Left renal cortex interstitium (tissue), 4 donors: ENCODE measurements at regions not wholly inside any gene's neighbourhood (a gene's known extent, or its start where the extent isn't known, plus 50 kb on each side); places are given as distances from the start of the nearest gene placed in this dataset.
"Not testable (repeated sequence)": the region's sequence is repeated elsewhere in the genome, so short reads cannot be mapped to it uniquely, and the experiment has no call there.

Source experiments
- DNase-seq, 4 donors: peaks; one replicate each; pipeline ENCODE4 v3.0.0-alpha.2; 2013; ENCODE audit warnings: low read depth in 4 of 4, low spot score in 2 of 4, missing footprints in 1 of 4

DNA sequence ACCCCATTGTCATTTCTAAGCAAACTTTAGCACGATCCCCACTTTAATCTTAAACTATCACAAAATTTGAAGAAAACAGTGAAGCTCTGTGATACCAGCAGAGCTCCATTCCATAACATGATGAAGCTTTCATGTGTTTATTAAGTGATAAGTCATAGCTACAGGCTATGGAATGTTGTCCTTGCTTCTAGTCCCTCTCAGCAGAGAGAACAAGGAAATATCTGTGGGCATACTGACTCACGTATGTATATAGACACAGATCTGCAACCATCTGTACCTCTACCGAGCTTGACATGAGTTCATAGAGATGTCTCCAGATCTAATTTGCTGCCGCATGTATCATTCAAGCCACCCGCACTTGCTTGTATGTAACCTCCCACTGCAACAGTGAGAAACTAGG lies 588.9 kb downstream of the ETS1 start:
- DNase-seq = no peak

DNA sequence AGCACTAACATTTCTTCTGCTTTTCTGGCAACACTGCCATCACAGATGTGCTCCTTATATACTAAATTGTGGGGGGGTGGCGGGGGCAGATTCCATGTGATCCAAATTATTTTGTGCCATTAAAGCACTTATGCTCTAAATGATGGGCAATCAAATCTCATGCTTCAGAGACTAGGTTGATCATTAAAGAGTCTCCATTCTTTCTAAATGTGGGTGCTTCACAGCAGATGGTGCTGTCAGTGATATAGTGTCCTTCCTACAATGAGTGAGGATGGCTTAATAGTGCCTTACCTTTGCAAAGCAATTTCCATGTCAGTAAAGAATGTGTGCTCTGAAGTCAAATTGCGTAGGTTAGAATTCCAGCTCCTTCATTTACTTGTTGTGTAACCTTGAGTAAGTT lies 589.8 kb downstream of the ETS1 start:
- DNase-seq = no peak

DNA sequence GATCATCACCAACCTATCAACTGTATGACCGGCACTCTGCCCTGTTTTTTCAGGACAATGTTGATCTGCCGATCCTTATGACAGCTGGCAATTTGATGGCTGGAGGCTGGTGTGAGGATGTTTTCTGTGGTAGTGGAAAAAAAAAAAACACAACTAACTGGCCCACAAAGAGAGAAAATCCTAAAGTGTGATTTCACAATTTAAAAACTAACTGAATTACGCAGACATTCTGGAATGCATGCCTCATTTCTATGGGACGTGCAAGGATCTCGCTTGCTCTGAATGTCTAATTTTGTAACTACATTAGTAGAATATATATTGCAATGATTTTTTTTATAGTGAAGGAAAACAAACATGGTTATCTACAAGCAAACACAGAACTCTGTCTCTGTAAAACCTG lies 590.5 kb downstream of the ETS1 start:
- DNase-seq = no peak

DNA sequence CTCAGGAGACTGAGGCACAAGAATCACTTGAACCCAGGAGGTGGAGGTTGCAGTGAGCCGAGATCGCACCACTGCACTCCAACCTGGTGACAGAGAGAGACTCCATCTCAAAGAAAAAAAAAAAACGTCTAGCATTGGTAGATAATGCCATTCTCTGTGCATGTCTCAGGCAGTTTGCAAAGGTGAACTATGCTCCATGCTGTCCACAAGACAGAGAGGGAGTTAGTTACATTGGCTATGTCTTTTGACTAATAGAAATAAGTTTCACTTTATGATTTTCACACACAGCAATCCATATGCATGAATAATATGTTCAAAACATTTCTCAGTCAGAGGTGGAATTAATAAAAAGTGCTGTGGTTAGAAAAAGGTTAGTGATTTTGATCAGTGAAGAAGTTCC lies 591.4 kb downstream of the ETS1 start:
- DNase-seq = no peak

DNA sequence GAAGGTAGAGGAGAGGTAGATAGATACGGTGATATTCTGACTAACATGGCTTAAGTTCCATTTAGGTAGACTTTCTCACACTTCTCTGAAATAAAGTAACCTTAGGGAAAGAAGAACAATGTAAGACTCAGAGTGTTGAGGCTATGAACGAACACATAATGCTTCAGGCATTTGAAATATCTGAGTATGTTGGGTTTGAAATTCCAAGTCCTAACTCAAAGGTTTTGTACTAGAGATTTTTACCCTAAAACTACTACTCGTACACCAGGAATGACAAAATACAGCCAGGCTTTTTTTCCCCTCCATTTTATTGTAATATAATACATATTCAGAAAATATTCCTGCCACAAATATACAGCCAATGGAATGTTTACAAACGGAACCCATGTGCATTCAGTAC lies 592.6 kb downstream of the ETS1 start:
- no peak for DNase-seq

DNA sequence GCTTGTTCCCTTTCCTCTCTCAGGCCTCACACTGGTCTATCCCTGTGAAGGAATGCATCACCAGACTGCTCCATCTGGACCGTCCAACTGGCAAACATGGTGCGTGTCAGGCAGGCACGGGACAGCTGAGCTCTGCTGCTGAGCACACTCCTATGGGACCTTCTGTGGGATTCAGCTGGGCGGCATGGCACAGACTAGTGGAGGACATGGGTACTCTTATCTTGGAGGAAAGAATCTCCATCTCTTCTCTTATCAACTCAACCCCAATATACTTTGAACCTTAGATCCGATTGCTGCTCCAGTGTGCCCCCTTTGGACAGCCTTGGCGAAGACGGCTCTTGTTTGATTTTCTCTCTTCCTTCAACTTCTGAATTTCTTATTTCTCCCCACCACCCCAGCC lies 593.6 kb downstream of the ETS1 start:
- DNase-seq = no peak

DNA sequence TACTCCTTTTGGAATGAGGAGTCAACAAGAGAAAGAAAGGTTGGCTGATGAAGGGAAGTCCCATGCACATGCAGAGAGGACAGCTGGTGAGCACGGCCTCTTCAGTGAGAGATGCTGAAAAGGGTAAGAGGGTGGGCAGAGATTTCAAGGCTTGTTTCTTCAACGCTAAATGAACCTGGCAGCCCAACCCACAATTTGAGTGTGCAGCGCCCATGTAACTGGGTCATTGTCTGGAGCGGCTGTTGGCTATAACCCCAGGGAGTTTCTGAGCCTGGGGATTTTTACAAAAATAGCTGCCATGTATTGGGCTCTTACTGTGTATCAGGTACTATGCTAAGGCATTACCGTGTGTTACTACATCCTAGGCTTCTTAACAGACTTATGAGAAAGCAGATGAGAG lies 594.1 kb downstream of the ETS1 start:
- no peak for DNase-seq

DNA sequence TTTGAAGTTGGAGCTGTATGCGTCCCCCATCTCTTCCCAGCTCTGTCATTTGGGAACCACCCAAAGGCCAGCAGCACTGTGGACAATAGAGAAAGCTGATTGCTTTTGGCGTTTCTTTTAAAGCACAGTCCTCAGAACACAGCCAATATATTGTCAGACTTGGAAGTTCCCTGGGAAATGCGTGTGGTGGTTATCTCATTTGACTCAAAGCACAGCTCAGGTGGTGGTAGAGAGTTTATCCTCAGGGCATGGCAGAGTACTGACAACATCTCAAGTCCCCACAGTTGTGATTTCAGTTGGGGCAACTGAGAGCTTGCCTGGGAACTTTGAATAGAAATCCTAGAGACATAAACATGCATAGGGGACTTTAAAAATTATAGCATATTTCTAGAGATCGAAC lies 601.3 kb downstream of the ETS1 start:
- no peak for DNase-seq

DNA sequence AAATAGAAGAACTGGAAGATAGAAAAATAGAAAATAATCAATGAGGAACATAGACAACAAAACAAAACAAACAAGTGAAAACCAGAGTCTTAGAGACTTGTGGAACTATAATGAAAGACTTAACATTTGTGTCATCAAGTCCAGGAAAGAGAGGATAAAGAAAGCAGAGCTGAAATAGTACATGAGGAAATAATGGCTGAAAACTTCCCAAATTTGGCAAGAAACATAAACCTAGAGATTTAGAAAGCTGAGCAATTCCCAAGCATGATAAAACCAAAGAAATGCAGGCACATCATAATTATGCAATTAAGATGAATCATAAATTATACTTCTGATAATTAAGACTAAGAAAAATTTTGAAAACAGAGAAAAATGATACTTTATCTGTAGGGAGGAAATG lies 614.5 kb downstream of the ETS1 start:
- DNase-seq = no peak

DNA sequence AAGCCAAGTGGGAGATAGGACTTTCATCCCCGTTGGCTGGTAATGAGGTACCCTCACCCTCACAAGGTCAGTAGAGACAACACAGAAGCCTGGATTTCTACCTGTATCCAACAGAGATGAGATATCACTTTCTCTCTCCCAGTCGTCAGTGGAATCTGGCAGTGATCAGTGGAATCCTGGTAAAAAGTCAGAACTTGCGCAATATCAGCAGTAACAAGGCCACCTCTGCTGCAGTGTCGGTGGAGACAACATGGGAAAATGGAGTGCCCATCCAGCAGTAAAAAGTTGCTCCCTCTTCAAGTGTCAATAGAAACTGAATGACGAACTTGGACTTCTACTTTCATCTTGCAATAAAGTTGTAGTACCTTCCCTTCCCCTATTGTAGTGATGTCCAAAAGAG lies 615.9 kb downstream of the ETS1 start:
- no peak for DNase-seq

DNA sequence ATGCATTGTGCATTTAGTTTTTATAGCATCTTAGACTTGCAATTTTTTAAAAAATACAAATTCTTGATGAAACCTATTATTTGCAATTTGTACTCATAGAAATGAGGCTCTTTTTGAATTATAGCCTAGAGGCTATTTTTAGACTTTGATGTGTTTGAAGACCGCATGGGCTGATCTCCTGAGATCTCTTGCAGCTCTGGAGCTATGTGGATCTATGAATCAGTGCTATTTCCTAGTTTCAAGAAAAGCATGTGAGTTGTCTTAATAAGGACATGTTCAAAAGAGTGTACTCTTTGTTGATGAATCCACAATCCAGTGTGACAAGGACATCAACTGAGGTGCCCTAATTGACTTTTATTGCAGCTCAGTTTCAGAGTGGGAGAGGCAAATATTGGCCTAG lies 620.5 kb downstream of the ETS1 start:
- DNase-seq = no peak

DNA sequence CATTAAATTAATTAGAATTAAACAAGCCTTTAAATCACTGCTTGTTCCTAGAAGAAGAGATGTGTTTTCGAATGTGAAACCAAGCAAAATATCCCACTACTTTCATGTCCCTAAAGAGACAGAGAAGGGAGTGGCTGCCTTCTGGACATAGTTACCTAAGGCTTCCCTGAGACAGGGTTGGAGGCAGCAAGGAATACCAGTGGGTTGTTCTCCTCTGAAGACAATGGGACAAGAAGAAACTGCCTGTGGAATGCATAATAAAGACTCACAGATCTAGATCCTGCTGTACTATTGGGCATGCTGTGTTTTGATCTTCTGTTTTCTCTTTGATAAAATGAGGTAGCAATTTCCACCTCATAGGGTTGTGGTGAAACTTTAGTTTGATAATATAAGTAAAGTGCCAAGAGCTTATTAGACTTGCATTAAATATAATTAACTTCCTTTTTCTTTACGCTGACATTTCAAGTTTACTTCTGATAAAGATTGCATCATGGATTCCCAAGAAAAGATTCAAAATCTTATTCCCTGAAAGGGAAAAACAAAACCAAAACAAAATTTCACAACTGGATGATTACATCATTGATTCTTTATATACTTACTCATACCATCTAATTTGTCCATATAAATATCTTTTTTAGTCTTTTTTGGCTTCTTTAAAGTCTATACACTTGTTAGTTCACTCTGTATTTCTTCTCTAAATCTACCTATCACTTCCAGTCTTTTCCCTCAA lies 621.3 kb downstream of the ETS1 start:
- DNase-seq = no peak

DNA sequence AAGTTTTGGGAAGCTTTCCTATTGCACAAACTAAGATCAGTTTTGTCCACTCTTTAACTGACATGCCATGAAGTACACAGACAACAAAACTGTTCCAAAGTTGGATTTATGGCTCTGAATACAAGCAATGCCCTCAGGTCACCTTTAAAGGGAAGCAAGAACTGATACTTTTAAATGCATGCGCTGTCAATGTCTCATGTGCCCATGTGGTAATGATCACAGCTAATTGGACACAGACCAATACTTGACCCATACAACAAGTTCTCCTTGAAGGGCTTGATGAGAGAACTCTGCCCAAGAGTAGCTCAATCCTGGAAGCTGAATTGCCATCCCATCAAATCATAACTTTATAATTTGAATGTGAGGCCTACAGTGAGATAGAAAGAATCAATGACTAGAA lies 624.9 kb downstream of the ETS1 start:
- DNase-seq = no peak

DNA sequence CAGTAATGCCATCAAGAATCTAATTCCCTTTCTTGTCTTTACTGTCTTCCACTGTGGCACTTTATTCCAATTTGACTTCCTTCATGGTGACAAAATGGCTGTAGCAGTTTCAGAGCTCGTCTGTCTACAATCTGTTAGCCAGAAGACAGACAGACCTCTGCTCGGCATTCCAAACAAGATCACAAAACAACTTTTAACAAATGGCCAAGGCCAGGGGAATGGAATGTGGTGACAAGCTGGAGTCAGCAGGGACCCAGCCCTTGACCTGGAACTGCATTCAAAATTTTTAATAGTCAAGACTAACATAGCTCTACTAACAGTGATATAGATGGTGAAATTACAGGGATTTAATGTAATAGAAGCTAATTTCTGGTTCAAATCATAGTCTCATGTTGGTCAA lies 637.2 kb downstream of the ETS1 start:
- no peak for DNase-seq

DNA sequence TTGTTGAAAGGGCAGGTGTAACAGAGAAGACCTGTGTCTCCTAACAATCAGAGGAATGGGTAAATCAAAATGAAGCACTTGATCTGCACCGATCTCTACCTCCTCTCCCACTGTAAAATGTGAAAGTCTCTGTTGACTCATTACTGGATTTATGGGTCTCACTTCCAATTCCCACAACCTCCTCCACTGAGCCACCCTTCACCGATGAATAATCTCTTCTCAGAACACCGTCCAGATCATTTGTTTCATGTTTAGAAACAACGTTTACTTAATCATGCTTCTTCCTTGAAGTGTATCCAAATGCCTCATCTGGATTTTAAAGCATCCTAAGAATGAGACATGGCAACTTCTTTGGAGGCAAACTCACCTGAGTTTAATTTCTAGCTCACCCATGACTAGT lies 643.6 kb downstream of the ETS1 start:
- DNase-seq = no peak

DNA sequence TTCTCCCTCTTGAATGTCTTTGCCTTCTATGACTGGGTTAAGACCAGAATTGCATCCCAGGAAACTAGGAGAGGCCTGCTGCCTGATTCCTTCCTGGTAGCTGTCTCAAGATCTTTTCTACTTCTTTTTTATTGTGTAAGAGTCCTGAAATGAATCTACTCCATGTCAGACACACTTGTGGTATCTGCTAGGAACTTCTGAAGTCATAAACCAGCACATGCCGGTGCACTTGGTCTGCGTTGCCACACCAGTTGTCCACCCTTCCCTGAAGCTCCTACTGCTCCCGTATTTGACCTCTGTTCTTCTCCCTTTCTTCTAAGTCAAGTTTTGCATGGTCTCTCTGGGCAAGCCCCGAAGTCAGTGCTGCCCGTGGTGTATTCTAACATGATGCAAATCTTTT lies 644.2 kb downstream of the ETS1 start:
- no peak for DNase-seq

DNA sequence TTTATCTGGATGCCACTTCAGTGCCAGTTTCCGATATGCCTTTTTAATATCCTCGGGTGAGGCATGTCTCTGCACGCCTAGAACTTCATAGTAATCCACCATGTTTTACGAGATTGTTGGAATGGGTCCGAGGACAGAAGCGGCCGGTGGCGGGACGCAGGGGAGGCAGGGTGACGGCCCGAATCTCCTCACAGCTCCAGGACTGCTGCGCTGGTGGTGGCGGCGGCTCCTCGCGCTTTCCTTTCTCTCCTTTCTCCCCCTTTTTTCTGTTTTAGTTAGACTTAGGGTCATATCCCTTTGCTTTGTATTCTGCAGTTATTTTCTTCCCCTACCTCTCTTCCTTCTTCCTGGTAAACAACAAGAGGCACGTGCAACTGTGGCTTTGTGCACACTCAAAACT lies 645.8 kb downstream of the ETS1 start:
- DNase-seq = not testable (repeated sequence)

DNA sequence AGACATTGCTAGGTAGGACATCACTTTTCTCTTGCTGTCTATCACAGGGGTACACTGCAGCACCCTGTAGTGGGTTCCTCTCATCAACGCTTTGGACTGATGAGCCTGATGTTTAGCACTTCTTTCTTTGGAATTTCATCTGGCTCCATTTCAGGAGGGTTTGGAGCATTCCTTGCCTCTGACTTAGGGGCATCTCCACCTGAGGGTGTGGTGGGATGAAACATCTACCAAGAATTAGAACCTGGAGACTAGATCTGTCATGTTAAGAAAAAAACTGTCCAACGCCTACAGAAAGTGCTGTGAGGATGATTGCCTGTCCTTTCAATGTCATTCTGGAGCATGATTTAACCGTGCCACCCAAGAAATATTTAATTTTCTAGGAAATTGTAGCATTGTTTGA lies 648.4 kb downstream of the ETS1 start:
- no peak for DNase-seq

DNA sequence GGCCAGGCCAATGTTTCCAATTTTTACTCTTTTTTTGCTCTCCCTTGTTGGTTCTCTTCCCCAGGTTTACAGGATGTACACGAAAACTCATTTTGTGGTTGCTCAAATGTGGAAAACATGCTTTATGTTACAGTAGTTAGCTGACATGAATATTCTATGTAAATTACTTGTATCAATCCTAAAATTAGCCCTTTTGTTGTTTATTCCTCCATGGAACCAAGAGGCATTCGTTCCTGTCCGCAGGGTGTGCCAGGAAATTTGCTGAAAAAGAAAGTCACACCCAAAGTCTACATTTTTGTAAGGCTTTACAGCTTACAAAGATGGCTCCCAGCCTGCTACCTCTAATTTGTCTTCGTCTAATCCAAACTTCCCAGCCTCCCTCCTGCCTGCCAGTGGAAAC lies 652.3 kb downstream of the ETS1 start:
- no peak for DNase-seq

DNA sequence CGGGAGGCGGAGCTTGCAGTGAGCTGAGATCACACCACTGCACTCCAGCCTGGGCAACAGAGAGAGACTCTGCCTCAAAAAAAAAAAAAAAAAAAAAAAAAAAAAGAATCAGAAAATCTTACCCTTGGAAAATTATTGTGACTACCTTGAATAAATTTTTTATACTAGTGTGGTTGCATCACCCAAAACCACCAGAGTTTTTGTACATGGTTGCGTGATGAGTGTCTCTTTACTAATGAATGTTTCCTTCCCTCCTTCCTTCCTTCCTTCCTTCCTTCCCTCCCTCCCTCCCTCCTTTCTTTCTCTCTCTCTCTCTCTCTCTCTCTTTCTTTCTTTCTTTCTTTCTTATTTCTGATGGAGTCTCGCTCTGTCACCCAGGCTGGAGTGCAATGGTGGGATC lies 653.4 kb downstream of the ETS1 start:
- DNase-seq = not testable (repeated sequence)

DNA sequence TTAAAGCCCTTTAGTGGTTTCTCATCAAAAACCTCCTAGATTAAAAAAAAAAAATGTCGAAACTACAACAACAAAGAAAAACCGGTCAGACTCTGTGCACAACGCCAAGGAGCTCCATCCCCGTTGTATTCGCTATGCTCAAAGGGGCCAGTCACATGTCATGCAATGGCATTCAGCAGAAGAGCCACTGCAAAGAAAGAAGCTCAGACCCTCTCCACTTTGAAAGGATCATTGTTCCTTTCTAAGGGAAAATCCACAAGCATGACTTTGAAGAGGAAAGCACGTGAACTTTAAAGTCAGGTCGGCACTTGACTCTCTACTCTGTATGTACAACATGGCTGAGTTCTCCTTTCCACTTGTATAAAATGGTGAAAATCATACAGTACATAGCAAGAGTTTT lies 655.6 kb downstream of the ETS1 start:
- DNase-seq = no peak

DNA sequence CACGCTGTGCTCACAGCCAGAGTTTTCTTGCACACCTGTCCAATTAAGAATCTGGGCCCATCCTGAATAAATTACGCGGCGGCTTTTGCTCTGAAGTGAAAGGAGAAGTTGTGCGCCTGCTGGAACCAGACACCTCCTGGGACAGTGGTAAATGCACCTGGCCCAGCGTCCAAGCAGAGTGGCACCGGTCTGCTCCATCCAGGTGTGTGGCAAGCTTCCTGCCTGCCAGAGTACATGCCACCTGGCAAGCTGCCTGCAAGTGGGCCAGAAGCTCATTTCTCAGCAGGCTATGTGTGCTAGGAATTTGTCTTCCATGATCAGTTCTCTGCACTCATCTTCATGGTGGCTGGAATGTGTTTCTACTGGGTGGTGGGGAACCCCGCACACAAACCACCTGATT lies 660.6 kb downstream of the ETS1 start:
- DNase-seq = no peak

DNA sequence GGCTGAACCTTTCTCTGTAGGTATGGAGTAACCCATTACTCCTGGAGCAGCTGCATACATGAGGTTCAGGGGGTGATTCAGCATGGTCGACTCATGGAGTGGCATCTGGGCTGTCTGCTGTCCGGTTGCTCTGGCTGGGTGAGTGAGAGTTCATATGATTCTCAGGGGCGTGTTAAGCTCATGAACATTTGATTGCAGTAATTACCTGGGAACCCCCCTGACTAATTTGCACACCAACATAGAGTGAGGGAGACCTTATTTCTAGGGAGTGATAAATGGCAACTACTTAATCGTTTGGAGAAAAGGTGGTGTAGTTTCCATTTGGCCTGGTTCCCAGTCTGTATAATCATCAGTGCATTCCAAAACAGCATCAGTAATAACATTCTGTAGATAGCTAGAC lies 661.9 kb downstream of the ETS1 start:
- DNase-seq = no peak
